Muscle layer of duodenum (tissue), 2 donors: ENCODE measurements at regions not wholly inside any gene's neighbourhood (a gene's known extent, or its start where the extent isn't known, plus 50 kb on each side); places are given as distances from the start of the nearest gene placed in this dataset.

Experiments used
- H3K27ac ChIP-seq: one replicate; pipeline ENCODE4 v1.7.0; 2013; ENCODE audit warnings: mild to moderate bottlenecking, low read length
- H3K27me3 ChIP-seq: one replicate; pipeline ENCODE4 v1.7.0; 2013; ENCODE audit warnings: low read depth, mild to moderate bottlenecking, control low read depth, low read length
- H3K36me3 ChIP-seq, 2 donors: one replicate each; pipeline ENCODE4 v1.7.0; 2013; ENCODE audit warnings: low read length in 2 of 2, control low read depth in 1 of 2, mild to moderate bottlenecking in 1 of 2; ENCODE audit not compliant: insufficient read depth in 2 of 2, control insufficient read depth in 1 of 2
- H3K4me1 ChIP-seq, 2 donors: one replicate each; pipeline ENCODE4 v1.7.0; 2013; ENCODE audit warnings: low read length in 2 of 2, mild to moderate bottlenecking in 2 of 2, control low read depth in 1 of 2, moderate library complexity in 1 of 2; ENCODE audit not compliant: insufficient read depth in 2 of 2, control insufficient read depth in 1 of 2
- H3K4me3 ChIP-seq, 2 donors: one replicate each; pipeline ENCODE4 v1.7.0; 2013; ENCODE audit warnings: low read length in 2 of 2, low read depth in 1 of 2, mild to moderate bottlenecking in 1 of 2
- H3K9me3 ChIP-seq, 2 donors: one replicate each; pipeline ENCODE4 v1.7.0; 2013; ENCODE audit warnings: low read length in 2 of 2, control low read depth in 1 of 2, mild to moderate bottlenecking in 1 of 2; ENCODE audit not compliant: control insufficient read depth in 1 of 2
- donor health status: healthy.

- no peaks in the 10 kb centered on the region for H3K27me3 ChIP-seq
Measured at GRCh38 chr4:1538096-1538410, 131.8 kb upstream of the NKX1-1 start.

GRCh38 chr4:1537410-1538095 is 131.3 kb upstream of the NKX1-1 start:
- no peaks in the 10 kb centered on the region for H3K4me1 ChIP-seq
- H3K9me3 ChIP-seq: no peaks in the 10 kb centered on the region
- H3K27me3 ChIP-seq: no peaks in the 10 kb centered on the region
- no peaks in the 10 kb centered on the region for H3K36me3 ChIP-seq
- H3K27ac ChIP-seq: no peak overlapping the region
- H3K4me3 ChIP-seq: no peak overlapping the region

More at GRCh38 chr4:1538096-1538410, 131.8 kb upstream of the NKX1-1 start:
- H3K4me1 ChIP-seq: no peaks in the 10 kb centered on the region
- no peaks in the 10 kb centered on the region for H3K9me3 ChIP-seq
- H3K4me3 ChIP-seq: no peak overlapping the region
- H3K27ac ChIP-seq: no peak overlapping the region
- no peaks in the 10 kb centered on the region for H3K36me3 ChIP-seq

GRCh38 chr4:1536579-1537409 is 130.6 kb upstream of the NKX1-1 start:
- no peaks in the 10 kb centered on the region for H3K27me3 ChIP-seq
- H3K4me1 ChIP-seq: no peaks in the 10 kb centered on the region
- no peak overlapping the region for H3K27ac ChIP-seq
- H3K4me3 ChIP-seq: no peak overlapping the region
- no peaks in the 10 kb centered on the region for H3K36me3 ChIP-seq
- no peaks in the 10 kb centered on the region for H3K9me3 ChIP-seq

- Histone ChIP-seq H3K9me3 (no peaks in the 10 kb centered on the region), H3K4me1 (no peaks in the 10 kb centered on the region), H3K27me3 (no peaks in the 10 kb centered on the region), H3K27ac (no peak overlapping the region), H3K4me3 (no peak overlapping the region), H3K36me3 (no peaks in the 10 kb centered on the region)
Measured at GRCh38 chr4:1535926-1536578, 129.8 kb upstream of the NKX1-1 start.

GRCh38 chr4:1534876-1535526 is 128.8 kb upstream of the NKX1-1 start:
- no peak overlapping the region for H3K4me3 ChIP-seq

GRCh38 chr4:1534095-1534872 is 128.0 kb upstream of the NKX1-1 start:
- Histone ChIP-seq H3K27ac (no peak overlapping the region), H3K4me1 (no peaks in the 10 kb centered on the region), H3K27me3 (no peaks in the 10 kb centered on the region), H3K36me3 (no peaks in the 10 kb centered on the region), H3K9me3 (no peaks in the 10 kb centered on the region), H3K4me3 (no peak overlapping the region)

More at GRCh38 chr4:1534876-1535526, 128.8 kb upstream of the NKX1-1 start:
- H3K9me3 ChIP-seq: no peaks in the 10 kb centered on the region
- no peaks in the 10 kb centered on the region for H3K4me1 ChIP-seq
- no peaks in the 10 kb centered on the region for H3K27me3 ChIP-seq
- H3K27ac ChIP-seq: no peak overlapping the region
- H3K36me3 ChIP-seq: no peaks in the 10 kb centered on the region

GRCh38 chr4:1533501-1534064 is 127.3 kb upstream of the NKX1-1 start:
- Histone ChIP-seq H3K4me3 (no peak overlapping the region), H3K9me3 (no peaks in the 10 kb centered on the region), H3K4me1 (no peaks in the 10 kb centered on the region), H3K36me3 (no peaks in the 10 kb centered on the region), H3K27me3 (no peaks in the 10 kb centered on the region), H3K27ac (no peak overlapping the region)

GRCh38 chr4:1532549-1533395 is 126.5 kb upstream of the NKX1-1 start:
- H3K4me1 ChIP-seq: no peaks in the 10 kb centered on the region
- no peaks in the 10 kb centered on the region for H3K36me3 ChIP-seq
- H3K9me3 ChIP-seq: no peaks in the 10 kb centered on the region
- H3K4me3 ChIP-seq: no peak overlapping the region
- H3K27ac ChIP-seq: no peak overlapping the region
- no peaks in the 10 kb centered on the region for H3K27me3 ChIP-seq

GRCh38 chr4:1531683-1532548 is 125.7 kb upstream of the NKX1-1 start:
- Histone ChIP-seq H3K27me3 (no peaks in the 10 kb centered on the region), H3K9me3 (no peaks in the 10 kb centered on the region), H3K27ac (no peak overlapping the region), H3K4me3 (no peak overlapping the region), H3K4me1 (no peaks in the 10 kb centered on the region), H3K36me3 (no peaks in the 10 kb centered on the region)
